BE2C (cell line): ENCODE measurements at regions not wholly inside any gene's neighbourhood (a gene's known extent, or its start where the extent isn't known, plus 50 kb on each side); places are given as distances from the start of the nearest gene placed in this dataset.
A peak's percentile ranks its signal among the peaks of the same experiment; 100 is the strongest.
"Not testable (repeated sequence)": the region's sequence is repeated elsewhere in the genome, so short reads cannot be mapped to it uniquely, and the experiment has no call there.

Experiments used
- DNase-seq: peaks from one replicate; pipeline ENCODE4 v3.0.0-alpha.2; 2020
- H3K27me3 ChIP-seq: fragments of 250-450 bp; sonication (Bioruptor Pico); 2 replicates; pipeline ENCODE4 v1.5.1; 2020; ENCODE audit warnings: mild to moderate bottlenecking
- H3K36me3 ChIP-seq: fragments of 250-450 bp; sonication (Bioruptor Pico); 2 replicates; pipeline ENCODE4 v1.5.1; 2020; ENCODE audit warnings: mild to moderate bottlenecking
- H3K4me1 ChIP-seq: fragments of 250-450 bp; sonication (Bioruptor Pico); 2 replicates; pipeline ENCODE4 v1.5.1; 2020
- H3K4me3 ChIP-seq: 2 replicates; pipeline ENCODE4 v1.5.1; 2011; ENCODE audit warnings: low read depth, low read length
- H3K9me3 ChIP-seq: fragments of 250-450 bp; sonication (Bioruptor Pico); 2 replicates; pipeline ENCODE4 v1.5.1; 2020
- TF ChIP-seq, protein P1 (sequence below): IDR thresholded peaks from 2 replicates; pipeline ENCODE4 v1.5.1; 2012; ENCODE audit warnings: mild to moderate bottlenecking, low read depth, low read length

DNA sequence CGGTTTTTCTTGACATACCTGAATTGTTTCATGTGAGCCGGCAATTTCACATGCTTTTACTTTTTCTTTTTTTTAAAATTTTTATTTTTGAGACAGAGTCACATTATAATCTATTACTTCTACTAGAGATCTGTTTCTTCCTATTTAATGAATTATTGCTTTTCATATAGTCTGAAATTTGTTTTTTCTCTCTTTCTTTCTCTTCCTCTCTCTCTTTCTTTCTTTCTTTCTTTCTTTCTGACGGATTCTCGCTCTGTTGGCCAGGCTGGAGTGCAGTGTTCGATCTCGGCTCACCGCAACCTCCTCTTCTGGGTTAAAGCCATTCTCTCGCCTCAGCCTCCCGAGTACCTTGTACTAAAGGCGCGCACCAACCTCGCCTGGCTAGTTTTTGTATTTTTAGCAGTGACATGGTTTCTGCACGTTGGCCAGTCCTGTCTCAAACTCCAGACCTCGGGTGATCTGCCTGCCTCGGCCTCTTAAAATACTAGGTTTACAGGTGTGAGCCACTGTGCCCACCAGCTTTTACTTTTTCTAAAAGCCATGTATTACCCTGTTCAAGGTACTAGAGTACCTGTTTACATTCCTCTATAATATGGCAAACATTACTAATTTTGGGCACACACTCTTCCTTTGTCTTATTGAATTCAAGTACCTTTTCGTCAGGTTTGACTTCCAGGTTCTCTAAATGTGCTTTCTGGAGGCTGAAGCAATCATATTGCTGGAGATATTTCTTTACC, 86.5 kb upstream of the RHOU start:
- Histone ChIP-seq H3K4me3 (peak overlapping the region; percentile 80), H3K27me3 (no peaks in the 10 kb centered on the region)

DNA sequence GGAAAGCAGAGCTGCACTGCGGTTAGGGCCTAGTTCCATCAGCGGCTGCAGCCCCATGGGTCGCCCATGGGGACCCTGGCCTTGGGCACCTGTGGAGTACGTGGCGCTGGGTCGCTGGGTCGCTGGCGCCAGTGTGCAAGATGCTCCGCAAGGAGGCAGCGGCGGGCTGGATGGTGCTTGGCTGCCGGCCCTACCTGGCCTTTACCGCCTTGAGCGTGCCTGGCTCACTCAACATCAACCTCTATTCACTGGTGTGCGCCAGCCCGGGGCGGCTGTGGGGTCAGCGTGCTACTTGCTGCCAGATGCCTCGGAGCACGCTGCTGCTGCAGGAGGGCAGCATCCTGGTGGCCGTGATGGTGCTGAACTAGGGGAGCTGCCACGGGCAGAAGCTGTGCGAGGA, 85.1 kb upstream of the RHOU start:
- H3K9me3 ChIP-seq, result no peaks in the 10 kb centered on the region
- DNase-seq, result no peak
- no peaks in the 10 kb centered on the region for H3K36me3 ChIP-seq

More for the DNA sequence above, 86.5 kb upstream of the RHOU start:
- H3K4me1 ChIP-seq, result no peaks in the 10 kb centered on the region
- H3K9me3 ChIP-seq, result no peaks in the 10 kb centered on the region
- TF ChIP-seq, protein P1, sequence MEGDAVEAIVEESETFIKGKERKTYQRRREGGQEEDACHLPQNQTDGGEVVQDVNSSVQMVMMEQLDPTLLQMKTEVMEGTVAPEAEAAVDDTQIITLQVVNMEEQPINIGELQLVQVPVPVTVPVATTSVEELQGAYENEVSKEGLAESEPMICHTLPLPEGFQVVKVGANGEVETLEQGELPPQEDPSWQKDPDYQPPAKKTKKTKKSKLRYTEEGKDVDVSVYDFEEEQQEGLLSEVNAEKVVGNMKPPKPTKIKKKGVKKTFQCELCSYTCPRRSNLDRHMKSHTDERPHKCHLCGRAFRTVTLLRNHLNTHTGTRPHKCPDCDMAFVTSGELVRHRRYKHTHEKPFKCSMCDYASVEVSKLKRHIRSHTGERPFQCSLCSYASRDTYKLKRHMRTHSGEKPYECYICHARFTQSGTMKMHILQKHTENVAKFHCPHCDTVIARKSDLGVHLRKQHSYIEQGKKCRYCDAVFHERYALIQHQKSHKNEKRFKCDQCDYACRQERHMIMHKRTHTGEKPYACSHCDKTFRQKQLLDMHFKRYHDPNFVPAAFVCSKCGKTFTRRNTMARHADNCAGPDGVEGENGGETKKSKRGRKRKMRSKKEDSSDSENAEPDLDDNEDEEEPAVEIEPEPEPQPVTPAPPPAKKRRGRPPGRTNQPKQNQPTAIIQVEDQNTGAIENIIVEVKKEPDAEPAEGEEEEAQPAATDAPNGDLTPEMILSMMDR, result no peak
- H3K36me3 ChIP-seq, result no peaks in the 10 kb centered on the region
- DNase-seq, result no peak

DNA sequence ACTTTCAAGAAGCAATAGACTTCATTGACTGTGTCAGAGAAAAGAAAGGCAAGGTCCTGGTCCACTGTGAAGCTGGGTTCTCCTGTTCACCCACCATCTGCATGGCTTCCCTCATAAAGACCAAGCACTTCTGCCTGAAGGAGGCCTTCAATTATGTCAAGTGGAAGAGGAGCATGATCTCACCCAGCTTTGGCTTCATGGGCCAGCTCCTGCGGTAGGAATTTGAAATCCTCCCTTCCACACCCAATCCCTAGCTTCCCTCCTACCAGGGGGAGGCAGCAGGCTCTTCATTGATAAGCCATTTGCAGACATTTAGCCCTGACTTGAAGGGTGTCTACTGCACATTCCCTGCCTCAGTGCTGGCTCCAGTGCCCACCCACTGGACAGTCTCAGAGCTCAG, 84.3 kb upstream of the RHOU start:
- DNase-seq, result no peak
- Histone ChIP-seq H3K27me3 (no peaks in the 10 kb centered on the region), H3K4me3 (no peak overlapping the region)

More for the DNA sequence above, 85.1 kb upstream of the RHOU start:
- Histone ChIP-seq H3K4me3 (no peak overlapping the region), H3K27me3 (no peaks in the 10 kb centered on the region), H3K4me1 (no peaks in the 10 kb centered on the region)
- TF ChIP-seq, protein P1, result no peak

DNA sequence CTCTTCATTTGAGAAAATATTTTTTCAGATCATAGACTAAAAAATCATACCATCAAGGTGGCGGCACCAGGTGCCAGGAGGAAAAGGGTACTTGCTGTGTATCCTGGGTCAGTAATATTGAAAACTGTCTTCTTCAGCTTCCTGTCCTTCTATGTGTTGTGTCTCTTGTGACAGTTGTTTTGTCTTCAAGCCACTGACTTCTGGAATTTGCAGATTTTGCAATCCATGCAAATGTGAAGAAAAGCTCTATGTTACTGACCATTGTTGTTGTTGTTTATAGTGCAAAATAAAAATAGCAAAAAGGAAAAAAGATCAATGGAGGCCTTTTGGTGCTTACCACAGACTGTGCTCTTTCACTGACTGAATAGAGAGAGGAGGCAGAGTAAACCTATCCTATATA, 83.2 kb upstream of the RHOU start:
- Histone ChIP-seq H3K36me3 (no peaks in the 10 kb centered on the region), H3K4me3 (no peak overlapping the region), H3K27me3 (no peaks in the 10 kb centered on the region), H3K9me3 (no peaks in the 10 kb centered on the region), H3K4me1 (no peaks in the 10 kb centered on the region)
- no peak for DNase-seq
- TF ChIP-seq, protein P1, result no peak

More for the DNA sequence above, 84.3 kb upstream of the RHOU start:
- TF ChIP-seq, protein P1, result no peak
- Histone ChIP-seq H3K36me3 (no peaks in the 10 kb centered on the region), H3K4me1 (no peaks in the 10 kb centered on the region), H3K9me3 (no peaks in the 10 kb centered on the region)

DNA sequence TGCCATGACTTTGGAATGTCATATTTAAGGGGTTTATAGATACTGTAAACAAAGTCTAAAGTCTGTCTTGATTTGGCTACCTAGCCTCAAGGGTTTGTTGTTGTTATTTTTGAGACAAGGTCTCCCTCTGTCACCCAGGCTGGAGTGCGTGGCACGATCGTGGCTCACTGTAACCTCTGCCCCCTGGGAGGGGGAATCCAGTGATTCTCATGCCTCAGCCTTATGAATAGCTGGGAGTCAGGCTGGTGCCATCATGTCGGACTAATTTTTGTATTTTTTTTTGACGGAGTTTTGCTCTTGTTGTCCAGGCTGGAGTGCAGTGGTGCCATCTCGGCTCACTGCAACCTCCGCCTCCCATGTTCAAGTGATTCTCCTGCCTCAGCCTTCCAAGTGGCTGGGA, 82.2 kb upstream of the RHOU start:
- H3K9me3 ChIP-seq, DNase-seq, H3K4me3 ChIP-seq, H3K27me3 ChIP-seq, H3K36me3 ChIP-seq, H3K4me1 ChIP-seq: not testable (repeated sequence)

DNA sequence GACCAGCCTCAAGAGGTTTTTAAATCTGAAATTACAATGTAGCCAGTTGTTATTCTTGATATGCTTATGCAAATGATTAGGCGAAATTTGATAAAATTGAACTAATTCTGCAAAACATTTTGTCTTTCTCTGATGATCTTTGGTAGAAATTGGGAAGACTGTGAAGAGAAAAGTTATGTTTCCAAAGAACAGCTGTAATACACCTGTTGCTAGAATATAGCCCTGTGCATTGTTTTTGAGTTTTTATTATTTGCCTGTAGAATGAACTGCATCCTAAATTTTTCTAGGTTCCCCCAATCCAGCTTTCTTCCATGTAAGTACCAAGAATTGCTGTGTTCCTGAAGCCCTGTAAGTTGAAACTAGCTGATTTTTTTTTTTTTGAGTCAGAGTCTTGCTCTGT, 81.5 kb upstream of the RHOU start:
- TF ChIP-seq, protein P1, result no peak
- no peaks in the 10 kb centered on the region for H3K9me3 ChIP-seq
- no peaks in the 10 kb centered on the region for H3K36me3 ChIP-seq
- no peak overlapping the region for H3K4me3 ChIP-seq
- H3K27me3 ChIP-seq, result no peaks in the 10 kb centered on the region
- H3K4me1 ChIP-seq, result no peaks in the 10 kb centered on the region
- no peak for DNase-seq
